ENCODE measurements at regions not wholly inside any gene's neighbourhood (a gene's known extent, or its start where the extent isn't known, plus 50 kb on each side); places are given as distances from the start of the nearest gene placed in this dataset.
A peak's percentile ranks its signal among the peaks of the same experiment; 100 is the strongest.

- no peak overlapping the region for H3K27ac ChIP-seq
- TF ChIP-seq POLR2A (IDR thresholded peaks at IDR 0.05) (no peak), CTCF (IDR thresholded peaks at IDR 0.05) (no peak)
- no peak overlapping the region for H3K4me3 ChIP-seq
- no peaks in the 10 kb centered on the region for H3K27me3 ChIP-seq
- no peaks in the 10 kb centered on the region for H3K9me3 ChIP-seq
- no peaks in the 10 kb centered on the region for H3K36me3 ChIP-seq
- H3K4me1 ChIP-seq = no peaks in the 10 kb centered on the region
- no peak for DNase-seq
- intact Hi-C loops (cut with DNase I; ENCODE audit: low total_unique reads) = no loop called here
Observed at GRCh38 chr11:128301756-128302155, 285.6 kb downstream of the ETS1 start.

- Histone ChIP-seq H3K27ac (no peak overlapping the region), H3K4me3 (no peak overlapping the region), H3K9me3 (no peaks in the 10 kb centered on the region), H3K36me3 (no peaks in the 10 kb centered on the region), H3K4me1 (no peaks in the 10 kb centered on the region), H3K27me3 (no peaks in the 10 kb centered on the region)
- TF ChIP-seq POLR2A (IDR thresholded peaks at IDR 0.05) = no peak
- TF ChIP-seq CTCF (IDR thresholded peaks at IDR 0.05) = no peak
- DNase-seq = no peak
- intact Hi-C loops (cut with DNase I; ENCODE audit: low total_unique reads) = no loop called here
Observed at GRCh38 chr11:128300785-128301184, 286.6 kb downstream of the ETS1 start.

GRCh38 chr11:128299132-128299726 lies 288.1 kb downstream of the ETS1 start:
- no peak for DNase-seq
- H3K27me3 ChIP-seq = no peaks in the 10 kb centered on the region
- no peaks in the 10 kb centered on the region for H3K9me3 ChIP-seq
- intact Hi-C loops (cut with DNase I; ENCODE audit: low total_unique reads) = no loop called here
- H3K4me3 ChIP-seq = no peak overlapping the region
- H3K4me1 ChIP-seq = no peaks in the 10 kb centered on the region
- no peak for TF ChIP-seq POLR2A (IDR thresholded peaks at IDR 0.05)
- no peak for TF ChIP-seq CTCF (IDR thresholded peaks at IDR 0.05)
- no peaks in the 10 kb centered on the region for H3K36me3 ChIP-seq
- peak overlapping the region; percentile 53 to 64 for H3K27ac ChIP-seq

GRCh38 chr11:128298271-128298670 lies 289.1 kb downstream of the ETS1 start:
- no peaks in the 10 kb centered on the region for H3K4me1 ChIP-seq
- no peaks in the 10 kb centered on the region for H3K36me3 ChIP-seq
- no peak for DNase-seq
- H3K4me3 ChIP-seq = no peak overlapping the region
- H3K9me3 ChIP-seq = no peaks in the 10 kb centered on the region
- H3K27ac ChIP-seq = peak overlapping the region in 1 of 2 donors; percentile 53
- TF ChIP-seq CTCF (IDR thresholded peaks at IDR 0.05) = no peak
- H3K27me3 ChIP-seq = no peaks in the 10 kb centered on the region
- intact Hi-C loops (cut with DNase I; ENCODE audit: low total_unique reads) = no loop called here

GRCh38 chr11:128297805-128298204 lies 289.6 kb downstream of the ETS1 start:
- Histone ChIP-seq H3K27me3 (no peaks in the 10 kb centered on the region), H3K4me1 (no peaks in the 10 kb centered on the region), H3K27ac (peak overlapping the region in 1 of 2 donors; percentile 53), H3K4me3 (no peak overlapping the region), H3K9me3 (no peaks in the 10 kb centered on the region), H3K36me3 (no peaks in the 10 kb centered on the region)
- no peak for TF ChIP-seq POLR2A (IDR thresholded peaks at IDR 0.05)
- no peak for TF ChIP-seq CTCF (IDR thresholded peaks at IDR 0.05)
- DNase-seq = no peak
- intact Hi-C loops (cut with DNase I; ENCODE audit: low total_unique reads) = no loop called here

Data from uterus (tissue), 3 donors.